Inferior parietal cortex (tissue), 1 donor: ENCODE measurements at regions not wholly inside any gene's neighbourhood (a gene's known extent, or its start where the extent isn't known, plus 50 kb on each side); places are given as distances from the start of the nearest gene placed in this dataset.
"Not testable (repeated sequence)": the region's sequence is repeated elsewhere in the genome, so short reads cannot be mapped to it uniquely, and the experiment has no call there.

Experiments
- DNase-seq: peaks from one replicate; pipeline ENCODE4 v3.0.0-alpha.2; 2016; ENCODE audit errors: extremely low spot score

DNA sequence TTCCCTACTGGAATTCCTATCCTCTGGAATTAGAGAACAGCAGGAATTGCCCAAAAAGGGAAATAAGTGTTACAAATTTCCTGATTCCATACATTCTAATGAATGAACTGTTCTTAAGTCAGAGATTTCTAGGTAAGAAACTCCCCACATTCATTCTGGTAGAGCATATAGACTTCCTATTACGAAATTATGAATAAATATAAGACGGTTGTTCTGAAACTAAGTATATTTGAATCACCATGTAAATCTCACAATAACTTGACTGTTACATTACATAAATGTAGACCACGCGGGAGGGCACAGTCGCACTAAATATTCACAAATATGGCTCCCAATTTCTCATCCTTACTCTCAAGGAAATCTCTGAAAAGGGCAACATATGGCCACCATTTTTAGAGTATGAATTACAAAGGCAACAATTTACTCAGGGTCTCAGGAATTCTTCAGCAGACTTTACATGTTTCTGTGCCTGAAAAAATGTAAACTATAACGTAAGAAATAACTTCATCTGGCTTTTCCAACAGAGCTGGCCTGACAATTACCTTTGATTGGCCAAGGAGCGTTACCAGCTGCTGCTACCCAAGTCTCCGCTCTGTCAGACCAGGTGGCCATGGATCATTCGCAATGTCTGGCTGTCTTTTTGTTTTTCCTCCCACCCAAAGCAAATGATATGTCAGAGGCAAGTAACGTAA lies 115.8 kb downstream of the MPP7 start:
- DNase-seq = no peak

DNA sequence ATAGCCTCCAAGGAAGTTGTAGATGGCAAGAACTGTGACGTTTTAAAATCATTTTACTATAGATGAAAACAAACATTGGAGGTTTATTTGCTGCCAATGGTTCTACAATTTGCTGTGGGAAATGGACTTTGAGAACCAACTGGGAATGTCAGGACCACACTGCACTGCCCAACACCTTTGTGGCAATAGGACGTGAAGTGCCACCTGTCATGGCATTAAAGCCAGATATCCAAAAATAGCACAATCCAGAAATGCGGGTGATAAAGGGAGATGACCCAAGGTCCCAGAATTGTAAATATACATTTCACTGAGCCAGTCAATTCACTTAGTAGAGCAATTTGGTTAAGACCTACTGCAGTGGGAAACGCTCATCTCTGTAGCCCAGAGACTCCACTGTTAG lies 116.4 kb downstream of the MPP7 start:
- DNase-seq = no peak

GRCh38 chr10:28184810-28185209 lies 118.1 kb downstream of the MPP7 start:
- no peak for DNase-seq

GRCh38 chr10:28181478-28182096 lies 121.3 kb downstream of the MPP7 start:
- DNase-seq = no peak

GRCh38 chr10:28180654-28181053 lies 122.2 kb downstream of the MPP7 start:
- DNase-seq = no peak

- DNase-seq = no peak
These were observed 123.1 kb downstream of the MPP7 start for GRCh38 chr10:28179743-28180099.

GRCh38 chr10:28179006-28179742 lies 123.7 kb downstream of the MPP7 start:
- DNase-seq = peak; percentile 81

DNA sequence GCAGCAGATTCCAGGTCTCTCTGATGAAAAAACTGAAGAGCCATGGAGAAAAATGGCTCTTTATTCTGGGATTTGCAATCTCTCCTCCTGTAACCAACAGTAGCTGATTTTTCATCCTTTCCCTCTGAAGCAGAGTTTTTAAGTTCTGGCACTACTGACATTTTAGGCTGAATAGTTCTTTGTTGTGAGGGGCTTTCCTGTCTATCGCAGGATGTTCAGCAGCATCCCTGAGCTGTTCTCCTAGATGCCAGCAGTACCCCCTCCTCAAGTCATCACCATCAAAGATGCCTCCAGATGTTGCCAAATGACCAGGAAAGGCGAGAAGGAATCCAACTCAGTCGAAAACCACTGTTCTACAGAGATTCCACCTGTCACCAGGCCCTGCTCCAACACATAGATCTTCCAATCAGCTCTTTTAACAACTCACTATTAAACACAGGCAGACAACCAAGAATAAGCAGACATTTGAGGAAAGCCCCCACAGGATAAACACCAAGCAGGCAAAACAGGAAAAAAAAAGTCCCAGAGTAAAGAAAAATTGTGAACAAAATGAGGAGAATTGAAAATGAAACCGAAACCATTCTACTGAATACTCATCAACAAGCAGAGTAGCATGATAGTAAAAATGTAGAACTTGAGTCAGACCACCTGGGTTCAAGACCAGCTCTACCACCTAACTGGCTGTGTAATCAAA lies 124.8 kb downstream of the MPP7 start:
- DNase-seq = no peak

GRCh38 chr10:28176498-28176897 lies 126.4 kb downstream of the MPP7 start:
- not testable (repeated sequence) for DNase-seq

GRCh38 chr10:28172223-28172610 lies 130.6 kb downstream of the MPP7 start:
- no peak for DNase-seq

GRCh38 chr10:28171468-28172222 lies 131.2 kb downstream of the MPP7 start:
- no peak for DNase-seq

GRCh38 chr10:28169525-28169924 lies 133.3 kb downstream of the MPP7 start:
- no peak for DNase-seq

- DNase-seq = no peak
These were observed 141.9 kb downstream of the MPP7 start for GRCh38 chr10:28160866-28161405.

GRCh38 chr10:28157379-28157778 lies 145.5 kb downstream of the MPP7 start:
- DNase-seq = no peak

DNA sequence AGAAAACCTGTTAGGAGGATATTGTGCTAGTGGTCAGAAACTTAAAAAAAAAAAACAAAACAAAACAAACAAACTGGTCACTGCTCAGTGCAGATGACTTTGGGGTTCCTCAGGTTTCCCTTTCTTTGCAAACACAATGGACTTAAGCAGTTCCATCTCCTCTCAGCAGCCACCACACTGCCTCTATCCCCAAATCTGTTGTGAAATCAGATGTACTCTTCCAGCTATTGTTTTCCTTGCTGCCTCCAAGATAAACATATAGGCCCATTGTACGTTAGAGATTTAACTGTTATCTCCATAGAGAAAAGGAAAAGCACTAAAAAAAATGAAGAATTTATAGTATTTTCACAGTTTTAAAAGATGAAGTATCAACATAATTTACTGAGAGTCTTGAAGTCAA lies 147.1 kb downstream of the MPP7 start:
- no peak for DNase-seq

GRCh38 chr10:28151636-28152035 lies 151.2 kb downstream of the MPP7 start:
- no peak for DNase-seq

GRCh38 chr10:28149746-28150145 lies 150.9 kb upstream of the ODAD2 start:
- DNase-seq = no peak

DNA sequence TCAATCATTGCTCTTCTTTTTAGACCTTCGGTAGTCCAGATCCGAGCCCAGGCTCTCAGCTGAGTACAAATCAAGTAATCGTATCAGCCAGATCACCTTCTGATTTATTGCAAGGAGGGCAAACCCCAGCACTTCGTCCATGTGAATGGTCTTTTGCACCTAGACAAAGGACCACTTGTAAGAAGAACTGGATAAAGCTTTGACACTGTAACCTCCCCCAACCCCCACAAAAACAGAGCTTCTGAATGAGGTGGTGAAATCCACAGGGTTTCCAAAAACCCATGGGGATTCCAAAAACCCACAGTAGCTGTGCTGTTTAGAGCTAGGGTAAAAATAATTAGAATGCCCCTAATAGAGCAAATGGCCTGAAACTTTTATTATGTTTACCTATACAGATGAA lies 148.8 kb upstream of the ODAD2 start:
- no peak for DNase-seq

DNA sequence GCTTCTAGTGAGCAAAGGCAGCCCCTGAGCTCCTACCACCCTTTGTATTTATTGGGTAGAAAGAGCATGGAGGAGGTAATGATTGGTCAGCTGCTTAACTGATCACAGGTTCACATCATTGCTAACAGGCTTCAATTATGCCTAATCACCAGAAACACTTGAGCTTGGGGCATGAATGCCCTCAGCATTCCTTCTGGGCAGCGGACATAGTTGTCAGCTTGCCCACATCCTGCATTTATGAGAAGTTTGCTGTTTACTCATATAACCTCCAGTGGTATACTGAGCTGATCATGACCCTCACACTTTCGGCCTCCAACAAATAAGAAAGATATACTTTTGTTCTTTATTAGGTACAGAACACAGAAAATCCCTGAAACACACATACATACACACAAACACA lies 140.3 kb upstream of the ODAD2 start:
- DNase-seq = no peak

- DNase-seq = no peak
These were observed 139.3 kb upstream of the ODAD2 start for GRCh38 chr10:28137907-28138880.
